NCI-H146 treated with DMSO at 0.1 percent for 48 hours (cell line): ENCODE measurements at regions not wholly inside any gene's neighbourhood (a gene's known extent, or its start where the extent isn't known, plus 50 kb on each side); places are given as distances from the start of the nearest gene placed in this dataset.

Experiments
- DNase-seq: peaks from one replicate; lab custom pipeline; 2025; ENCODE audit not compliant: unreplicated experiment; lab: John Stamatoyannopoulos, UW

- no peak for DNase-seq
These were observed 72.1 kb downstream of the GLI2 start for GRCh38 chr2:120807751-120808150.

GRCh38 chr2:120809151-120809550, 73.5 kb downstream of the GLI2 start:
- DNase-seq, result no peak

- DNase-seq, result no peak
These were observed 74.2 kb downstream of the GLI2 start for GRCh38 chr2:120809609-120810440.

GRCh38 chr2:120810639-120811038, 75.0 kb downstream of the GLI2 start:
- no peak for DNase-seq

- DNase-seq, result no peak
These were observed 77.2 kb downstream of the GLI2 start for GRCh38 chr2:120812866-120813265.

GRCh38 chr2:120814352-120814751, 78.7 kb downstream of the GLI2 start:
- no peak for DNase-seq

- DNase-seq, result no peak
These were observed 79.6 kb downstream of the GLI2 start for GRCh38 chr2:120815292-120815691.

GRCh38 chr2:120817136-120817955, 81.7 kb downstream of the GLI2 start:
- DNase-seq, result no peak

- DNase-seq, result no peak
These were observed 82.3 kb downstream of the GLI2 start for GRCh38 chr2:120817956-120818325.

GRCh38 chr2:120818441-120818920, 82.8 kb downstream of the GLI2 start:
- DNase-seq, result no peak

GRCh38 chr2:120819720-120820210, 84.1 kb downstream of the GLI2 start:
- no peak for DNase-seq

GRCh38 chr2:120820263-120820952, 84.7 kb downstream of the GLI2 start:
- no peak for DNase-seq

- DNase-seq, result no peak
These were observed 85.2 kb downstream of the GLI2 start for GRCh38 chr2:120820953-120821279.

- DNase-seq, result no peak
These were observed 85.9 kb downstream of the GLI2 start for GRCh38 chr2:120821446-120822160.

- DNase-seq, result no peak
These were observed 87.3 kb downstream of the GLI2 start for GRCh38 chr2:120822933-120823332.

GRCh38 chr2:120823551-120823950, 87.9 kb downstream of the GLI2 start:
- no peak for DNase-seq

GRCh38 chr2:120824246-120824645, 88.6 kb downstream of the GLI2 start:
- DNase-seq, result no peak

GRCh38 chr2:120825370-120826259, 89.9 kb downstream of the GLI2 start:
- no peak for DNase-seq

GRCh38 chr2:120826260-120826648, 90.6 kb downstream of the GLI2 start:
- DNase-seq, result no peak
